ENCODE measurements at regions not wholly inside any gene's neighbourhood (a gene's known extent, or its start where the extent isn't known, plus 50 kb on each side); places are given as distances from the start of the nearest gene placed in this dataset.

GRCh38 chr14:59098377-59098776 is 90.1 kb upstream of the DAAM1 start:
- Histone ChIP-seq H3K4me3 (ENCODE audit: low read depth, low read length) (no peak overlapping the region), H3K27ac (ENCODE audit: low read depth, low read length) (no peak overlapping the region), H3K4me1 (ENCODE audit: control insufficient read depth, insufficient read depth, low read length) (no peaks in the 10 kb centered on the region), H3K9me3 (ENCODE audit: control insufficient read depth, insufficient read depth, low read length) (no peaks in the 10 kb centered on the region), H3K36me3 (ENCODE audit: control insufficient read depth, insufficient read depth, low read length) (no peaks in the 10 kb centered on the region), H3K27me3 (ENCODE audit: control insufficient read depth, insufficient read depth, low read length) (no peaks in the 10 kb centered on the region)
- DNase-seq (ENCODE audit: low read depth in 4 of 6, low spot score in 6 of 6) = no peak
- WGBS (ENCODE audit: insufficient coverage) = 100% methylated on average over 1 of the region's 4 CpGs

GRCh38 chr14:59100205-59100604 is 88.3 kb upstream of the DAAM1 start:
- WGBS (ENCODE audit: insufficient coverage) = no CpG with 5 or more reads among the region's 4 CpGs
- no peaks in the 10 kb centered on the region for H3K4me1 ChIP-seq (ENCODE audit: control insufficient read depth, insufficient read depth, low read length)
- no peak for DNase-seq (ENCODE audit: low read depth in 4 of 6, low spot score in 6 of 6)
- no peaks in the 10 kb centered on the region for H3K27me3 ChIP-seq (ENCODE audit: control insufficient read depth, insufficient read depth, low read length)
- no peaks in the 10 kb centered on the region for H3K36me3 ChIP-seq (ENCODE audit: control insufficient read depth, insufficient read depth, low read length)
- H3K9me3 ChIP-seq (ENCODE audit: control insufficient read depth, insufficient read depth, low read length) = no peaks in the 10 kb centered on the region
- H3K4me3 ChIP-seq (ENCODE audit: low read depth, low read length) = no peak overlapping the region
- no peak overlapping the region for H3K27ac ChIP-seq (ENCODE audit: low read depth, low read length)

GRCh38 chr14:59101476-59101875 is 87.0 kb upstream of the DAAM1 start:
- H3K27me3 ChIP-seq (ENCODE audit: control insufficient read depth, insufficient read depth, low read length) = no peaks in the 10 kb centered on the region
- H3K4me3 ChIP-seq (ENCODE audit: low read depth, low read length) = no peak overlapping the region
- H3K36me3 ChIP-seq (ENCODE audit: control insufficient read depth, insufficient read depth, low read length) = no peaks in the 10 kb centered on the region
- H3K4me1 ChIP-seq (ENCODE audit: control insufficient read depth, insufficient read depth, low read length) = no peaks in the 10 kb centered on the region
- H3K9me3 ChIP-seq (ENCODE audit: control insufficient read depth, insufficient read depth, low read length) = no peaks in the 10 kb centered on the region
- no peak overlapping the region for H3K27ac ChIP-seq (ENCODE audit: low read depth, low read length)
- no peak for DNase-seq (ENCODE audit: low read depth in 4 of 6, low spot score in 6 of 6)

- Histone ChIP-seq H3K27me3 (ENCODE audit: control insufficient read depth, insufficient read depth, low read length) (no peaks in the 10 kb centered on the region), H3K36me3 (ENCODE audit: control insufficient read depth, insufficient read depth, low read length) (no peaks in the 10 kb centered on the region), H3K27ac (ENCODE audit: low read depth, low read length) (no peak overlapping the region), H3K9me3 (ENCODE audit: control insufficient read depth, insufficient read depth, low read length) (no peaks in the 10 kb centered on the region), H3K4me3 (ENCODE audit: low read depth, low read length) (no peak overlapping the region), H3K4me1 (ENCODE audit: control insufficient read depth, insufficient read depth, low read length) (no peaks in the 10 kb centered on the region)
- WGBS (ENCODE audit: insufficient coverage) = no CpG with 5 or more reads among the region's 2 CpGs
- no peak for DNase-seq (ENCODE audit: low read depth in 4 of 6, low spot score in 6 of 6)
These were observed 85.1 kb upstream of the DAAM1 start for GRCh38 chr14:59103396-59103795.

- H3K9me3 ChIP-seq (ENCODE audit: control insufficient read depth, insufficient read depth, low read length) = no peaks in the 10 kb centered on the region
- no peaks in the 10 kb centered on the region for H3K27me3 ChIP-seq (ENCODE audit: control insufficient read depth, insufficient read depth, low read length)
- 56% methylated on average over 2 of the region's 2 CpGs for WGBS (ENCODE audit: insufficient coverage)
- DNase-seq (ENCODE audit: low read depth in 4 of 6, low spot score in 6 of 6) = no peak
- H3K4me1 ChIP-seq (ENCODE audit: control insufficient read depth, insufficient read depth, low read length) = no peaks in the 10 kb centered on the region
- no peak overlapping the region for H3K4me3 ChIP-seq (ENCODE audit: low read depth, low read length)
- no peaks in the 10 kb centered on the region for H3K36me3 ChIP-seq (ENCODE audit: control insufficient read depth, insufficient read depth, low read length)
- H3K27ac ChIP-seq (ENCODE audit: low read depth, low read length) = no peak overlapping the region
These were observed 80.6 kb upstream of the DAAM1 start for GRCh38 chr14:59107819-59108218.

GRCh38 chr14:59116984-59117415 is 71.5 kb upstream of the DAAM1 start:
- H3K4me1 ChIP-seq (ENCODE audit: control insufficient read depth, insufficient read depth, low read length) = no peaks in the 10 kb centered on the region
- H3K36me3 ChIP-seq (ENCODE audit: control insufficient read depth, insufficient read depth, low read length) = no peaks in the 10 kb centered on the region
- H3K27me3 ChIP-seq (ENCODE audit: control insufficient read depth, insufficient read depth, low read length) = no peaks in the 10 kb centered on the region
- no peak for DNase-seq (ENCODE audit: low read depth in 4 of 6, low spot score in 6 of 6)
- no peak overlapping the region for H3K27ac ChIP-seq (ENCODE audit: low read depth, low read length)
- WGBS (ENCODE audit: insufficient coverage) = 67% methylated on average over 1 of the region's 2 CpGs
- H3K4me3 ChIP-seq (ENCODE audit: low read depth, low read length) = no peak overlapping the region
- H3K9me3 ChIP-seq (ENCODE audit: control insufficient read depth, insufficient read depth, low read length) = no peaks in the 10 kb centered on the region

- H3K36me3 ChIP-seq (ENCODE audit: control insufficient read depth, insufficient read depth, low read length) = no peaks in the 10 kb centered on the region
- DNase-seq (ENCODE audit: low read depth in 4 of 6, low spot score in 6 of 6) = no peak
- H3K9me3 ChIP-seq (ENCODE audit: control insufficient read depth, insufficient read depth, low read length) = no peaks in the 10 kb centered on the region
- WGBS (ENCODE audit: insufficient coverage) = 80% methylated on average over 1 of the region's 2 CpGs
- no peaks in the 10 kb centered on the region for H3K4me1 ChIP-seq (ENCODE audit: control insufficient read depth, insufficient read depth, low read length)
- no peaks in the 10 kb centered on the region for H3K27me3 ChIP-seq (ENCODE audit: control insufficient read depth, insufficient read depth, low read length)
- no peak overlapping the region for H3K27ac ChIP-seq (ENCODE audit: low read depth, low read length)
- no peak overlapping the region for H3K4me3 ChIP-seq (ENCODE audit: low read depth, low read length)
These were observed 70.5 kb upstream of the DAAM1 start for GRCh38 chr14:59117754-59118528.

- Histone ChIP-seq H3K4me3 (ENCODE audit: low read depth, low read length) (no peak overlapping the region), H3K36me3 (ENCODE audit: control insufficient read depth, insufficient read depth, low read length) (no peaks in the 10 kb centered on the region), H3K27me3 (ENCODE audit: control insufficient read depth, insufficient read depth, low read length) (no peaks in the 10 kb centered on the region), H3K9me3 (ENCODE audit: control insufficient read depth, insufficient read depth, low read length) (no peaks in the 10 kb centered on the region), H3K4me1 (ENCODE audit: control insufficient read depth, insufficient read depth, low read length) (no peaks in the 10 kb centered on the region), H3K27ac (ENCODE audit: low read depth, low read length) (no peak overlapping the region)
- DNase-seq (ENCODE audit: low read depth in 4 of 6, low spot score in 6 of 6) = no peak
- WGBS (ENCODE audit: insufficient coverage) = no CpG with 5 or more reads among the region's 1 CpG
These were observed 67.5 kb upstream of the DAAM1 start for GRCh38 chr14:59120921-59121320.

GRCh38 chr14:59123531-59123930 is 64.9 kb upstream of the DAAM1 start:
- H3K9me3 ChIP-seq (ENCODE audit: control insufficient read depth, insufficient read depth, low read length) = no peaks in the 10 kb centered on the region
- no peak overlapping the region for H3K4me3 ChIP-seq (ENCODE audit: low read depth, low read length)
- H3K4me1 ChIP-seq (ENCODE audit: control insufficient read depth, insufficient read depth, low read length) = no peaks in the 10 kb centered on the region
- H3K27me3 ChIP-seq (ENCODE audit: control insufficient read depth, insufficient read depth, low read length) = no peaks in the 10 kb centered on the region
- H3K27ac ChIP-seq (ENCODE audit: low read depth, low read length) = no peak overlapping the region
- DNase-seq (ENCODE audit: low read depth in 4 of 6, low spot score in 6 of 6) = peak in 1 of 6 donors; percentile 57
- no peaks in the 10 kb centered on the region for H3K36me3 ChIP-seq (ENCODE audit: control insufficient read depth, insufficient read depth, low read length)
- 73% methylated on average over 2 of the region's 3 CpGs for WGBS (ENCODE audit: insufficient coverage)

GRCh38 chr14:59123975-59124374 is 64.5 kb upstream of the DAAM1 start:
- Histone ChIP-seq H3K9me3 (ENCODE audit: control insufficient read depth, insufficient read depth, low read length) (no peaks in the 10 kb centered on the region), H3K27me3 (ENCODE audit: control insufficient read depth, insufficient read depth, low read length) (no peaks in the 10 kb centered on the region), H3K4me1 (ENCODE audit: control insufficient read depth, insufficient read depth, low read length) (no peaks in the 10 kb centered on the region), H3K36me3 (ENCODE audit: control insufficient read depth, insufficient read depth, low read length) (no peaks in the 10 kb centered on the region), H3K27ac (ENCODE audit: low read depth, low read length) (no peak overlapping the region), H3K4me3 (ENCODE audit: low read depth, low read length) (no peak overlapping the region)
- WGBS (ENCODE audit: insufficient coverage) = no CpG with 5 or more reads among the region's 4 CpGs
- peak in 2 of 6 donors; percentile 65 to 87 for DNase-seq (ENCODE audit: low read depth in 4 of 6, low spot score in 6 of 6)
